Upper lobe of left lung (tissue), 6 donors: ENCODE measurements at regions not wholly inside any gene's neighbourhood (a gene's known extent, or its start where the extent isn't known, plus 50 kb on each side); places are given as distances from the start of the nearest gene placed in this dataset.

Source experiments
- ATAC-seq, 2 donors: fragments of 200-7000 bp; cut with Tn5 transposase; one replicate each; pipeline ENCODE4 v1.9.1; 2022; ENCODE audit warnings: mild to moderate bottlenecking in 2 of 2, moderate library complexity in 2 of 2; ENCODE audit not compliant: low FRiP score in 2 of 2
- DNase-seq, 2 donors: peaks; one replicate each; pipeline ENCODE4 v3.0.0-alpha.2; 2019 to 2020
- H3K27ac ChIP-seq, 4 donors: fragments of 200-600 bp; sonication (generic); one replicate each; pipeline ENCODE4 v1.5.1; 2016 to 2019
- H3K27me3 ChIP-seq, 4 donors: fragments of 200-600 bp; sonication (generic); one replicate each; pipeline ENCODE4 v1.5.1; 2017 to 2019
- H3K36me3 ChIP-seq, 4 donors: fragments of 200-600 bp; sonication (generic); one replicate each; pipeline ENCODE4 v1.5.1; 2016 to 2019
- H3K4me1 ChIP-seq, 4 donors: fragments of 200-600 bp; sonication (generic); one replicate each; pipeline ENCODE4 v1.5.1; 2018 to 2019
- H3K4me3 ChIP-seq, 4 donors: fragments of 200-600 bp; sonication (generic); one replicate each; pipeline ENCODE4 v1.5.1; 2017 to 2019; ENCODE audit warnings: mild to moderate bottlenecking in 2 of 4, moderate library complexity in 1 of 4
- H3K9me3 ChIP-seq, 4 donors: fragments of 200-600 bp; sonication (generic); one replicate each; pipeline ENCODE4 v1.5.1; 2018 to 2019
- EP300 ChIP-seq, 4 donors: sonication (generic); formaldehyde crosslinking; IDR thresholded peaks; one replicate each; pipeline ENCODE4 v1.5.1; 2017; ENCODE audit warnings: antibody characterized with exemption in 4 of 4, control low read depth in 2 of 4
- POLR2A ChIP-seq, 4 donors: fragments of 450-650 bp; IDR thresholded peaks; one replicate each; pipeline ENCODE4 v1.5.1; 2016 to 2017; ENCODE audit warnings: antibody characterized with exemption in 4 of 4, mild to moderate bottlenecking in 2 of 4
- POLR2AphosphoS5 ChIP-seq, 2 donors: sonication (generic); formaldehyde crosslinking; IDR thresholded peaks; one replicate each; pipeline ENCODE4 v1.5.1; 2017; ENCODE audit warnings: antibody characterized with exemption in 2 of 2
- WGBS, 2 donors: methylation state at CpG; one replicate each; pipeline ENCODE4 v1.1.5; 2017 to 2018; 5-methylcytosine and 5-hydroxymethylcytosine counted together
- TF ChIP-seq, protein P1 (sequence below), 6 experiments: fragments of 450-650 bp in 4 of 6; fragments of 200-600 bp in 2 of 6; sonication (generic) in 2 of 6; IDR thresholded peaks; one replicate each; pipeline ENCODE4 v1.5.1; 2016 to 2019; ENCODE audit warnings: antibody characterized with exemption in 6 of 6
- donor health status: DM: no; HTN: no; CAD: no; lungs with moderate emphysema.
- donor health status: DM: no; HTN: yes; CAD: no; lungs with severe emphysema.

DNA sequence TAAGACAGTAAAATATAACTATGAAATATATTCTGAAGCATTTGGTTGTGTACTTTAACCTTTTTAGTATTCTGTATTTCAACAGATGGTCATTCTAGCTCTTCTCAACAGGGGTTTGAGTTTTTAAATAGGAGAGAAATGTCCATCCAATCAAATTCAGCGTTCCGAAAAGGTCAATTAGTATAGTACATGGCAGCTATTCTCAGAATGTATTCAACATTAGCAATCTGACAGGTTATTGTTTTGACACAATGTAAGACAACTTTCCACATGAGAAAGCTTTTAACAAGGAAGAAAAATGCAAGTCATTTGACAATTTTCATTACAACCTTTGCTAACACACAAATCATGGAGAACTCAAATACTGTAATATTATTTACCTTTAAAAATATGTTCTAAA lies 996.3 kb upstream of the CDH10 start:
- 87 to 89% methylated on average over 2 of the region's 2 CpGs for WGBS, 2 donors
- Histone ChIP-seq H3K4me3 (no peak overlapping the region), H3K27me3 (no peaks in the 10 kb centered on the region), H3K9me3 (no peaks in the 10 kb centered on the region), H3K36me3 (no peaks in the 10 kb centered on the region), H3K4me1 (no peaks in the 10 kb centered on the region), H3K27ac (no peak overlapping the region)
- DNase-seq (no peak), ATAC-seq (no peak)
- TF ChIP-seq POLR2AphosphoS5 (IDR thresholded peaks at IDR 0.05) (no peak), EP300 (IDR thresholded peaks at IDR 0.05) (no peak), POLR2A (IDR thresholded peaks at IDR 0.05) (no peak)
- TF ChIP-seq, protein P1, sequence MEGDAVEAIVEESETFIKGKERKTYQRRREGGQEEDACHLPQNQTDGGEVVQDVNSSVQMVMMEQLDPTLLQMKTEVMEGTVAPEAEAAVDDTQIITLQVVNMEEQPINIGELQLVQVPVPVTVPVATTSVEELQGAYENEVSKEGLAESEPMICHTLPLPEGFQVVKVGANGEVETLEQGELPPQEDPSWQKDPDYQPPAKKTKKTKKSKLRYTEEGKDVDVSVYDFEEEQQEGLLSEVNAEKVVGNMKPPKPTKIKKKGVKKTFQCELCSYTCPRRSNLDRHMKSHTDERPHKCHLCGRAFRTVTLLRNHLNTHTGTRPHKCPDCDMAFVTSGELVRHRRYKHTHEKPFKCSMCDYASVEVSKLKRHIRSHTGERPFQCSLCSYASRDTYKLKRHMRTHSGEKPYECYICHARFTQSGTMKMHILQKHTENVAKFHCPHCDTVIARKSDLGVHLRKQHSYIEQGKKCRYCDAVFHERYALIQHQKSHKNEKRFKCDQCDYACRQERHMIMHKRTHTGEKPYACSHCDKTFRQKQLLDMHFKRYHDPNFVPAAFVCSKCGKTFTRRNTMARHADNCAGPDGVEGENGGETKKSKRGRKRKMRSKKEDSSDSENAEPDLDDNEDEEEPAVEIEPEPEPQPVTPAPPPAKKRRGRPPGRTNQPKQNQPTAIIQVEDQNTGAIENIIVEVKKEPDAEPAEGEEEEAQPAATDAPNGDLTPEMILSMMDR (IDR thresholded peaks at IDR 0.05): no peak

GRCh38 chr5:25619273-25619672 lies 974.5 kb upstream of the CDH10 start:
- Histone ChIP-seq H3K4me1 (no peaks in the 10 kb centered on the region), H3K9me3 (no peaks in the 10 kb centered on the region), H3K27me3 (no peaks in the 10 kb centered on the region), H3K4me3 (no peak overlapping the region), H3K27ac (no peak overlapping the region), H3K36me3 (no peaks in the 10 kb centered on the region)
- TF ChIP-seq, protein P1 (IDR thresholded peaks at IDR 0.05): no peak
- TF ChIP-seq EP300 (IDR thresholded peaks at IDR 0.05) (no peak), POLR2AphosphoS5 (IDR thresholded peaks at IDR 0.05) (no peak), POLR2A (IDR thresholded peaks at IDR 0.05) (no peak)
- ATAC-seq: no peak
- no peak for DNase-seq

- 32 to 39% methylated on average over 2 of the region's 2 CpGs for WGBS, 2 donors
- Histone ChIP-seq H3K4me1 (no peaks in the 10 kb centered on the region), H3K36me3 (no peaks in the 10 kb centered on the region), H3K27me3 (no peaks in the 10 kb centered on the region), H3K4me3 (no peak overlapping the region), H3K27ac (no peak overlapping the region), H3K9me3 (peaks cover 0 to 3% (median 0%) of the 10 kb centered on the region in 4 donors)
- DNase-seq (no peak), ATAC-seq (no peak)
- TF ChIP-seq EP300 (IDR thresholded peaks at IDR 0.05) (no peak), POLR2AphosphoS5 (IDR thresholded peaks at IDR 0.05) (no peak), POLR2A (IDR thresholded peaks at IDR 0.05) (no peak)
- TF ChIP-seq, protein P1 (IDR thresholded peaks at IDR 0.05): no peak
These were observed 974.0 kb upstream of the CDH10 start for GRCh38 chr5:25618821-25619220.

GRCh38 chr5:25614466-25614865 lies 969.7 kb upstream of the CDH10 start:
- H3K4me1 ChIP-seq: no peaks in the 10 kb centered on the region
- no peak overlapping the region for H3K27ac ChIP-seq
- H3K36me3 ChIP-seq: no peaks in the 10 kb centered on the region
- no peaks in the 10 kb centered on the region for H3K27me3 ChIP-seq
- WGBS, 2 donors: 86 to 96% methylated on average over 5 to 16 of the region's 22 CpGs
- H3K9me3 ChIP-seq: peaks cover 0 to 5% (median 0%) of the 10 kb centered on the region in 4 donors
- TF ChIP-seq POLR2A (IDR thresholded peaks at IDR 0.05) (no peak), EP300 (IDR thresholded peaks at IDR 0.05) (no peak), POLR2AphosphoS5 (IDR thresholded peaks at IDR 0.05) (no peak)
- TF ChIP-seq, protein P1 (IDR thresholded peaks at IDR 0.05): no peak
- ATAC-seq (peak in 1 of 2 donors; percentile 65), DNase-seq (peak in 1 of 2 donors; percentile 66)
- H3K4me3 ChIP-seq: no peak overlapping the region

DNA sequence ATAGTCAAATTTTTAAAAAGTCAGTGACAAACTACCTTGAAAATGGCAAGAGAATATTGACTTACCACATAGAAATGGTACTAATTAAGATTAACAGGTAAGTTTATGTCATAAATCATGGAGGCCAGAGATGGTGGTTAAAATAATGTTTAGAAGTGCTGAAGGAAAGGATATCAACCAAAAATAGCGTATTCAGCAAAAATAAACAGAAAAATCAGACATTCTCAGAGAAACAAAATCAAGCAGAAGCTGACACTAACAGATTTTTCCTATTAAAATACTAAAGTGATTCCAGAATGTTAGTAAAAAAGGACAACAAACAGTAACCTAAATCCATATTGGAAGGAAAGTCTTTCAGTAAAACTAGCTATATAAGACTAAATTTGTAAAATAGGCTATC lies 959.9 kb upstream of the CDH10 start:
- no peak overlapping the region for H3K4me3 ChIP-seq
- DNase-seq (no peak), ATAC-seq (no peak)
- no peak overlapping the region for H3K27ac ChIP-seq
- no peaks in the 10 kb centered on the region for H3K27me3 ChIP-seq
- no peaks in the 10 kb centered on the region for H3K9me3 ChIP-seq
- WGBS, 2 donors: 76 to 78% methylated on average over 1 of the region's 1 CpG
- TF ChIP-seq POLR2AphosphoS5 (IDR thresholded peaks at IDR 0.05) (no peak), EP300 (IDR thresholded peaks at IDR 0.05) (no peak), POLR2A (IDR thresholded peaks at IDR 0.05) (no peak)
- TF ChIP-seq, protein P1 (IDR thresholded peaks at IDR 0.05): no peak
- no peaks in the 10 kb centered on the region for H3K4me1 ChIP-seq
- H3K36me3 ChIP-seq: no peaks in the 10 kb centered on the region
